ENCODE measurements at regions not wholly inside any gene's neighbourhood (a gene's known extent, or its start where the extent isn't known, plus 50 kb on each side); places are given as distances from the start of the nearest gene placed in this dataset.

GRCh38 chr7:156073366-156074052 lies 261.2 kb upstream of the SHH start:
- H4K20me1 ChIP-seq (ENCODE audit: insufficient read depth, low read length), result no peaks in the 10 kb centered on the region
- no peak overlapping the region for H2BK120ac ChIP-seq (ENCODE audit: low read depth, low read length)
- no peak overlapping the region for H2BK20ac ChIP-seq (ENCODE audit: low read depth, low read length)
- no peaks in the 10 kb centered on the region for H3K36me3 ChIP-seq (ENCODE audit: control insufficient read depth, insufficient read depth, low read length)
- H3K27me3 ChIP-seq (ENCODE audit: control insufficient read depth, insufficient read depth, low read length), result no peaks in the 10 kb centered on the region
- H3K27ac ChIP-seq (ENCODE audit: insufficient read depth, low read length), result no peak overlapping the region
- no peak overlapping the region for H3K4me3 ChIP-seq (ENCODE audit: insufficient read depth, low read depth, low read length)
- H4K8ac ChIP-seq (ENCODE audit: low read depth in 2 of 2, low read length in 2 of 2), result no peak overlapping the region
- no peak overlapping the region for H2AK9ac ChIP-seq (replicated peaks; ENCODE audit: low read depth, low read length, poor library complexity)
- DNase-seq, result no peak
- in situ Hi-C loops (cut with MboI; ENCODE audit: low sequenced_read_pairs), result no loop called here
- peaks cover 22% of the 10 kb centered on the region for H3K9me3 ChIP-seq (ENCODE audit: control insufficient read depth, insufficient read depth, low read length)
- intact Hi-C loops (cut with micrococcal nuclease), result no loop called here
- no peak overlapping the region for H3K14ac ChIP-seq (replicated peaks; ENCODE audit: low read depth, low read length)
- WGBS, 2 experiments (ENCODE audit: extremely low coverage in 2 of 2, insufficient read length in 1 of 2), result no CpG with 5 or more reads among the region's 13 CpGs
- no peak overlapping the region for H3K23ac ChIP-seq (ENCODE audit: low read depth, low read length)
- TF ChIP-seq BHLHE40 (IDR thresholded peaks at IDR 0.05; ENCODE audit: low read depth, low read length) (no peak), ELK1 (IDR thresholded peaks at IDR 0.05; ENCODE audit: borderline replicate concordance, low read depth, low read length) (no peak), CHD1 (IDR thresholded peaks at IDR 0.05; ENCODE audit: low read depth, low read length) (no peak), RCOR1 (IDR thresholded peaks at IDR 0.05; ENCODE audit: insufficient replicate concordance, low read length) (no peak), NFE2L2 (IDR thresholded peaks at IDR 0.05; ENCODE audit: low read depth, low read length) (no peak), FOS (IDR thresholded peaks at IDR 0.05; ENCODE audit: low read depth, low read length) (no peak), MAZ (IDR thresholded peaks at IDR 0.05; ENCODE audit: borderline replicate concordance, low read depth, low read length) (no peak)
- no peak overlapping the region for H2AK5ac ChIP-seq (ENCODE audit: low read depth, low read length)
- no peak overlapping the region for H2BK15ac ChIP-seq (ENCODE audit: low read depth, low read length)
- H3K79me1 ChIP-seq (ENCODE audit: low read depth in 1 of 2, low read length in 2 of 2), result no peaks in the 10 kb centered on the region
- ChIA-PET POLR2A (ENCODE audit: unreplicated experiment) (no interaction called here), CTCF (no interaction called here)
- no peak overlapping the region for H4K5ac ChIP-seq (ENCODE audit: low read depth, low read length)
- H3K4me1 ChIP-seq (ENCODE audit: control insufficient read depth, insufficient read depth, low read length), result no peaks in the 10 kb centered on the region
- BruUV-seq (replicated peaks), result no TSS peak
- H3K9ac ChIP-seq (ENCODE audit: low read depth, low read length), result no peak overlapping the region
- no peak overlapping the region for H4K91ac ChIP-seq (ENCODE audit: insufficient read depth, low read depth, low read length)
- no peak overlapping the region for H3K56ac ChIP-seq (ENCODE audit: extremely low read depth, insufficient read depth, low read length)
- H2AFZ ChIP-seq (replicated peaks; ENCODE audit: low read length, poor library complexity), result no peak overlapping the region
- no peak overlapping the region for H3K18ac ChIP-seq (ENCODE audit: low read depth, low read length)
- no peak overlapping the region for H3K4me2 ChIP-seq (ENCODE audit: low read depth, low read length)
- ATAC-seq (ENCODE audit: low read depth), result no peak
- no peak overlapping the region for H2BK5ac ChIP-seq (ENCODE audit: low read depth, low read length, poor library complexity, severe bottlenecking)
- H3K4ac ChIP-seq (ENCODE audit: low read depth, low read length), result no peak overlapping the region
- H3K9me1 ChIP-seq (ENCODE audit: insufficient read depth, low read length), result no peaks in the 10 kb centered on the region
- dilution Hi-C loops (cut with HindIII; ENCODE audit: low sequenced_read_pairs, unreplicated experiment), result no loop called here
